OCI-LY3 (cell line): ENCODE measurements at regions not wholly inside any gene's neighbourhood (a gene's known extent, or its start where the extent isn't known, plus 50 kb on each side); places are given as distances from the start of the nearest gene placed in this dataset.

Experiments
- H2AFZ ChIP-seq: fragments of 200-600, 300-600 bp; shearing (Covaris generic); 2 replicates; pipeline ENCODE4 v1.6.0; 2014; ENCODE audit warnings: antibody characterized with exemption, low read depth, low read length
- H3K27ac ChIP-seq: fragments of 200-600, 300-600 bp; sonication (generic); 2 replicates; pipeline ENCODE4 v1.5.1; 2014; ENCODE audit warnings: mild to moderate bottlenecking, low read length, moderate library complexity, mixed read lengths
- H3K27me3 ChIP-seq: fragments of 200-600, 300-600 bp; sonication (generic); 2 replicates; pipeline ENCODE4 v1.6.1; 2014; ENCODE audit warnings: low read depth, low read length, mixed read lengths
- H3K36me3 ChIP-seq: fragments of 200-600, 300-600 bp; sonication (generic); replicated peaks from 2 replicates; pipeline ENCODE3; 2014; ENCODE audit warnings: low read depth, low read length, mixed read lengths
- H3K4me1 ChIP-seq: fragments of 300-600, 200-600 bp; sonication (generic); 2 replicates; pipeline ENCODE4 v1.6.1; 2014; ENCODE audit warnings: low read length, mixed read lengths
- H3K4me2 ChIP-seq: fragments of 200-600, 300-600 bp; sonication (generic); 2 replicates; pipeline ENCODE4 v1.6.1; 2014; ENCODE audit warnings: low read length, mixed read lengths
- H3K4me3 ChIP-seq: fragments of 300-600, 200-600 bp; sonication (generic); 2 replicates; pipeline ENCODE4 v1.5.1; 2014; ENCODE audit warnings: antibody characterized with exemption, mild to moderate bottlenecking, low read length, moderate library complexity
- H3K79me2 ChIP-seq: fragments of 300-600, 200-600 bp; shearing (Covaris generic); 2 replicates; pipeline ENCODE4 v1.6.1; 2014; ENCODE audit warnings: mild to moderate bottlenecking, low read length, mixed read lengths
- H3K9ac ChIP-seq: fragments of 300-600, 200-600 bp; shearing (Covaris generic); 2 replicates; pipeline ENCODE4 v1.6.0; 2014; ENCODE audit warnings: mild to moderate bottlenecking, low read length, moderate library complexity
- H3K9me3 ChIP-seq: fragments of 200-600, 300-600 bp; shearing (Covaris generic); 2 replicates; pipeline ENCODE4 v1.6.1; 2014; ENCODE audit warnings: low read length, mixed read lengths; ENCODE audit not compliant: insufficient read depth
- H4K20me1 ChIP-seq: fragments of 200-600, 300-600 bp; sonication (generic); 2 replicates; pipeline ENCODE4 v1.6.1; 2016; ENCODE audit warnings: low read length, mixed read lengths; ENCODE audit not compliant: insufficient read depth
- EZH2phosphoT487 ChIP-seq: fragments of 200-600 bp; shearing (Covaris generic); IDR thresholded peaks from 2 replicates; pipeline ENCODE4 v1.6.1; 2018; ENCODE audit warnings: antibody characterized with exemption, mixed run types, low read depth
- TF ChIP-seq, protein P1 (sequence below): fragments of 200-600, 300-600 bp; sonication (generic); IDR thresholded peaks from 2 replicates; pipeline ENCODE4 v1.5.1; 2014; ENCODE audit warnings: antibody characterized with exemption, low read length, low read depth

DNA sequence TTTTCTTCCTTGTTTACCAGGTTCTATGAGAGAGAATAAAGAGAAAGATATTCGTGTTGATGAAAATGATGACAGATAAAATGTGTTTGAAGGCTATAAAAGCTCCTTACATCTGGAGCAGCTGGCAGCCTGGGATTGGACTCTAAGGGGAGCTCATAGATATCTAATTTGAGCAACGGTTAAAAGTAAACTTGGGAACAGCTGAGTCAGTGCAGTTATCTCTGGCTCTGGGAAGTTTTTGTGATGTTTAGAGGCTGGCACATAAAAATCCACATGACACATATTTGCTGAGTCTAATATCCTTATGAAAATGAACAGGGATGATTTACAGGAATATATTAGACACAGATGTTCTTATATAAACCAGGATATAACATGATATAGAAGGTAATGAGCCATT lies 331.8 kb upstream of the TENM3 start:
- Histone ChIP-seq H3K36me3 (no peaks in the 10 kb centered on the region), H3K4me2 (no peak overlapping the region), H3K9me3 (no peaks in the 10 kb centered on the region; the same call in 1 of the 2 replicates), H3K27me3 (no peaks in the 10 kb centered on the region), H3K9ac (no peak overlapping the region), H3K79me2 (no peaks in the 10 kb centered on the region), H3K4me3 (no peak overlapping the region), H3K27ac (no peak overlapping the region), H4K20me1 (no peaks in the 10 kb centered on the region), H3K4me1 (peaks cover 4% of the 10 kb centered on the region; the same call in 1 of the 2 replicates), H2AFZ (no peak overlapping the region)
- TF ChIP-seq EZH2phosphoT487 = no peak

DNA sequence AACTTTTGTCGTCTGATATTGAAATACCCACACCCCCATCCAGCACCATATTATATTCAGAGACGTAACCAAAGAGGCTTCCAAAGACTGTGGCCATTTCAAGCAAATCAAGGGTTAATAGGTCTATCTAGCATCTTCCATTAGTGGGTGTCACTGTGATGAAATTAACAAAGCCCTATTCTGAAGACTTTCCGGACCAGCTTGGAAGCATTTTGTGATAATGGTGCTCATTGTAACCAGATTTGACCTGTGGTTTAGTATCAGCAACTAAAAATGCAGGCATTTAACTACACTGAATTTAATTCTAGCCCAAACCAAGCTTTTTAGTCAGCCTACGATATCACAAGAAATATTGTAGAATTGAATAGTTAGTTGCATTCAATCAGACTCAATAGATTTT lies 309.7 kb upstream of the TENM3 start:
- no peaks in the 10 kb centered on the region for H3K36me3 ChIP-seq
- no peak overlapping the region for H3K4me3 ChIP-seq
- no peaks in the 10 kb centered on the region for H4K20me1 ChIP-seq
- H3K9me3 ChIP-seq = no peaks in the 10 kb centered on the region
- no peaks in the 10 kb centered on the region for H3K27me3 ChIP-seq
- H3K79me2 ChIP-seq = no peaks in the 10 kb centered on the region
- no peak overlapping the region for H3K27ac ChIP-seq
- no peak overlapping the region for H2AFZ ChIP-seq
- H3K9ac ChIP-seq = no peak overlapping the region
- no peak overlapping the region for H3K4me2 ChIP-seq
- no peaks in the 10 kb centered on the region for H3K4me1 ChIP-seq
- TF ChIP-seq, protein P1, sequence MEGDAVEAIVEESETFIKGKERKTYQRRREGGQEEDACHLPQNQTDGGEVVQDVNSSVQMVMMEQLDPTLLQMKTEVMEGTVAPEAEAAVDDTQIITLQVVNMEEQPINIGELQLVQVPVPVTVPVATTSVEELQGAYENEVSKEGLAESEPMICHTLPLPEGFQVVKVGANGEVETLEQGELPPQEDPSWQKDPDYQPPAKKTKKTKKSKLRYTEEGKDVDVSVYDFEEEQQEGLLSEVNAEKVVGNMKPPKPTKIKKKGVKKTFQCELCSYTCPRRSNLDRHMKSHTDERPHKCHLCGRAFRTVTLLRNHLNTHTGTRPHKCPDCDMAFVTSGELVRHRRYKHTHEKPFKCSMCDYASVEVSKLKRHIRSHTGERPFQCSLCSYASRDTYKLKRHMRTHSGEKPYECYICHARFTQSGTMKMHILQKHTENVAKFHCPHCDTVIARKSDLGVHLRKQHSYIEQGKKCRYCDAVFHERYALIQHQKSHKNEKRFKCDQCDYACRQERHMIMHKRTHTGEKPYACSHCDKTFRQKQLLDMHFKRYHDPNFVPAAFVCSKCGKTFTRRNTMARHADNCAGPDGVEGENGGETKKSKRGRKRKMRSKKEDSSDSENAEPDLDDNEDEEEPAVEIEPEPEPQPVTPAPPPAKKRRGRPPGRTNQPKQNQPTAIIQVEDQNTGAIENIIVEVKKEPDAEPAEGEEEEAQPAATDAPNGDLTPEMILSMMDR = no peak
- no peak for TF ChIP-seq EZH2phosphoT487

DNA sequence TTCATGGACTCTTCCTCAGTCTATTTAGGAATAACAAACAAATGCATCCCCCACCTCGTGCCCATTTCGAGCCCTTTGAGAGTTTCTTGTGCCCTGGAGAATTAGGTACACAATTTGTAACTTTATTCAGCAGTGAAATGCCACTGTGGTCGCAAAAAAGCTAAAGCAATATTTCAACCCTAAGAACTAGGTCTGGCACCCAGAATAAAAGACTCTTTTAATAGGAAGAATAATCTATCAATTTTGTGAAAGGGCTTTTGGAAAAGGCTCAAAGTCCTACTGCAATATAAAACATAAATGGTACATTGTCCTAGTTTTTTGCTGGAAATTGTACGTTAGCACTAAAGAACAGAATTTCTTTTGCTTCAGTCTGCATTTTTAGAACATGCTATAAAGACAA lies 304.6 kb upstream of the TENM3 start:
- no peaks in the 10 kb centered on the region for H4K20me1 ChIP-seq
- no peak overlapping the region for H3K27ac ChIP-seq

DNA sequence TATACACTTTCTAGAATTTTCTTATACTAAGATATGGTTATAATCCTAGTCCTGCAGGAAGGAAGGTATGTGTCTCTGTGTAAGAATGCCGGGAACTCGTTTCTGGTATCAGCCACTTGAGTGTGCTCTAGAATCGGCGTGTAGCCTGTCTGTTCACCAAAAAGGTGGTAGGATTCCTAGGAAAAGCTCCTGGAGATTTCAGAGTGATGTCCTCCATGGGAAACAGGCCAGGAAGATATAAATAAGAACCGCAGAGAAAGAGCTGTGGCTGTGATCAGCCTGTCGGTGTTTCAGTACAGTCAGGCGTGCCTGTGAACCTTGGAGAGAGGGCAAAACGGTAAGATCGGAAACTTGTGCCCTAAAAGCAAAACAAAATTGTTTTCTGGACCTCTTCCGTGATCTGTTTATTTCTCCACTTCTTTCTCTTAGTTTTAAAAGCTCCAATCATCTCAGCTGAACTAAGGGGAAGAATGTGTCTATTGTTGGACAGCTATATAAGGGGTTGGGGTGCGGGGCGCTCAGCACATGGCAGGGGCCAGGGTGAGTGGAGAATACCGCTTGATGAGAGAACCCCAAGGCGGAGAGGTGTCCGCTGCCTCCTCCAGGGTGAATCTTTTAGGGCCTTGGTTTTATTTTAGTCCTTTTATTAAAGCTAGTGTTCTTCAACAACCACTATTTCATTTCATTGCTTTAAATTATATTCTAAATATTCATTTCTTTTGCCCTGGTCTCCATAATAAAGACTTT lies 303.8 kb upstream of the TENM3 start:
- H3K79me2 ChIP-seq = no peaks in the 10 kb centered on the region
- no peak overlapping the region for H3K9ac ChIP-seq
- H3K36me3 ChIP-seq = no peaks in the 10 kb centered on the region
- H2AFZ ChIP-seq = no peak overlapping the region
- H4K20me1 ChIP-seq = no peaks in the 10 kb centered on the region
- H3K27ac ChIP-seq = no peak overlapping the region
- no peaks in the 10 kb centered on the region for H3K9me3 ChIP-seq
- no peak for TF ChIP-seq EZH2phosphoT487
- TF ChIP-seq, protein P1 = no peak
- H3K27me3 ChIP-seq = no peaks in the 10 kb centered on the region
- H3K4me3 ChIP-seq = no peak overlapping the region
- no peak overlapping the region for H3K4me2 ChIP-seq
- H3K4me1 ChIP-seq = no peaks in the 10 kb centered on the region

More for the DNA sequence above, 304.6 kb upstream of the TENM3 start:
- Histone ChIP-seq H3K27me3 (no peaks in the 10 kb centered on the region), H3K79me2 (no peaks in the 10 kb centered on the region), H3K4me2 (no peak overlapping the region), H3K4me1 (no peaks in the 10 kb centered on the region), H3K9me3 (no peaks in the 10 kb centered on the region), H3K4me3 (no peak overlapping the region), H2AFZ (no peak overlapping the region), H3K36me3 (no peaks in the 10 kb centered on the region), H3K9ac (no peak overlapping the region)
- TF ChIP-seq EZH2phosphoT487 = no peak
- TF ChIP-seq, protein P1 = no peak
